GM23338 (cell line): ENCODE measurements at regions not wholly inside any gene's neighbourhood (a gene's known extent, or its start where the extent isn't known, plus 50 kb on each side); places are given as distances from the start of the nearest gene placed in this dataset.

Experiments used
- ATAC-seq: fragments of 200-7000 bp; cut with Tn5 transposase; 3 replicates; pipeline ENCODE4 v1.9.1; 2020
- DNase-seq: peaks from one replicate; pipeline ENCODE4 v3.0.0-alpha.2; 2015; ENCODE audit warnings: low spot score
- H2AFZ ChIP-seq: fragments of 200-600 bp; sonication (generic); 2 replicates; pipeline ENCODE4 v1.8.0; 2016; ENCODE audit warnings: antibody characterized with exemption, mild to moderate bottlenecking, moderate library complexity
- H3F3A ChIP-seq: fragments of 200-600 bp; sonication (generic); replicated peaks from 2 replicates; pipeline ENCODE4 v1.8.0; 2017; ENCODE audit warnings: antibody characterized with exemption, mixed run types, low read depth
- H3K27ac ChIP-seq: fragments of 200-600 bp; sonication (generic); 2 replicates; pipeline ENCODE4 v1.6.1; 2016; ENCODE audit warnings: low read depth
- H3K27me3 ChIP-seq: fragments of 200-600 bp; sonication (generic); 2 replicates; pipeline ENCODE4 v1.8.0; 2016; ENCODE audit warnings: mild to moderate bottlenecking, mixed run types, moderate library complexity; ENCODE audit not compliant: insufficient read depth
- H3K36me3 ChIP-seq: fragments of 200-600 bp; sonication (generic); 2 replicates; pipeline ENCODE4 v1.8.0; 2016; ENCODE audit warnings: mild to moderate bottlenecking; ENCODE audit not compliant: insufficient read depth
- H3K4me1 ChIP-seq: fragments of 200-600 bp; sonication (generic); 2 replicates; pipeline ENCODE4 v1.8.0; 2016; ENCODE audit warnings: mild to moderate bottlenecking, moderate library complexity; ENCODE audit not compliant: insufficient read depth
- H3K4me2 ChIP-seq: fragments of 200-600 bp; sonication (generic); 2 replicates; pipeline ENCODE4 v1.7.1; 2017; ENCODE audit warnings: mixed run types
- H3K4me3 ChIP-seq: fragments of 200-600 bp; sonication (generic); 2 replicates; pipeline ENCODE4 v1.6.1; 2016; ENCODE audit warnings: mixed run types
- H3K79me2 ChIP-seq: fragments of 200-600 bp; sonication (generic); replicated peaks from 2 replicates; pipeline ENCODE4 v1.8.0; 2017; ENCODE audit warnings: mild to moderate bottlenecking; ENCODE audit not compliant: insufficient read depth
- H3K9me2 ChIP-seq: fragments of 200-600 bp; sonication (generic); 2 replicates; pipeline ENCODE4 v1.8.0; 2017; ENCODE audit not compliant: insufficient read depth
- H4K20me1 ChIP-seq: fragments of 200-600 bp; sonication (generic); replicated peaks from 2 replicates; pipeline ENCODE4 v1.8.0; 2017; ENCODE audit warnings: mild to moderate bottlenecking; ENCODE audit not compliant: insufficient read depth
- H3K27ac Mint-ChIP-seq: 2 replicates; pipeline ENCODE4 v1.8.0; 2020; ENCODE audit warnings: inconsistent platforms, mild to moderate bottlenecking, moderate library complexity, mixed read lengths
- H3K27me3 Mint-ChIP-seq: 3 replicates; pipeline ENCODE4 v1.8.0; 2022; ENCODE audit warnings: low read depth, mild to moderate bottlenecking, moderate library complexity, mixed read lengths, inconsistent platforms; ENCODE audit not compliant: insufficient read depth, poor library complexity
- H3K36me3 Mint-ChIP-seq: 3 replicates; pipeline ENCODE4 v1.8.0; 2021; ENCODE audit warnings: low read depth, mild to moderate bottlenecking, inconsistent platforms, moderate library complexity, mixed read lengths
- H3K4me1 Mint-ChIP-seq: 3 replicates; pipeline ENCODE4 v1.8.0; 2020; ENCODE audit warnings: mild to moderate bottlenecking, inconsistent platforms, mixed read lengths
- H3K4me3 Mint-ChIP-seq: 3 replicates; pipeline ENCODE4 v1.8.0; 2021; ENCODE audit warnings: moderate library complexity, mild to moderate bottlenecking, inconsistent platforms, mixed read lengths
- H3K9me3 Mint-ChIP-seq: 3 replicates; pipeline ENCODE4 v1.8.0; 2020; ENCODE audit warnings: moderate library complexity, mild to moderate bottlenecking, inconsistent platforms, mixed read lengths
- CREB1 ChIP-seq: fragments of 250-450 bp; sonication (Bioruptor Pico); IDR thresholded peaks from 2 replicates; pipeline ENCODE4 v1.5.0; 2020; ENCODE audit warnings: low read depth, mild to moderate bottlenecking, moderate library complexity
- CTCF ChIP-seq, 2 experiments: fragments of 200-600 bp in 1 of 2; sonication (generic) in 1 of 2; conservative IDR thresholded peaks; 2 replicates each; pipeline versions ENCODE4 v1.5.1 to v1.6.1; 2016 to 2017; ENCODE audit warnings: antibody characterized with exemption in 2 of 2, low read depth in 2 of 2, mild to moderate bottlenecking in 2 of 2, moderate library complexity in 1 of 2
- ETS1 ChIP-seq: IDR thresholded peaks from 2 replicates; pipeline ENCODE4 v1.6.1; 2016; ENCODE audit warnings: antibody characterized with exemption
- EZH2 ChIP-seq: fragments of 200-600 bp; sonication (generic); IDR thresholded peaks from one replicate; pipeline ENCODE4 v1.8.0; 2017; ENCODE audit warnings: antibody characterized with exemption, mild to moderate bottlenecking, low read depth; ENCODE audit not compliant: unreplicated experiment
- EZH2phosphoT487 ChIP-seq: fragments of 200-600 bp; sonication (generic); IDR thresholded peaks from one replicate; pipeline ENCODE4 v1.8.1; 2018; ENCODE audit warnings: antibody characterized with exemption; ENCODE audit not compliant: unreplicated experiment
- JUNB ChIP-seq: IDR thresholded peaks from one replicate; pipeline ENCODE4 v1.6.1; 2016; ENCODE audit warnings: antibody characterized with exemption; ENCODE audit not compliant: unreplicated experiment
- NANOG ChIP-seq: IDR thresholded peaks from 2 replicates; pipeline ENCODE4 v1.6.1; 2016; ENCODE audit warnings: antibody characterized with exemption, borderline replicate concordance
- POLR2AphosphoS5 ChIP-seq: IDR thresholded peaks from 2 replicates; pipeline ENCODE4 v1.6.1; 2016; ENCODE audit warnings: antibody characterized with exemption, low read depth
- REST ChIP-seq: IDR thresholded peaks from one replicate; pipeline ENCODE4 v1.6.1; 2018; ENCODE audit warnings: antibody characterized with exemption; ENCODE audit not compliant: unreplicated experiment
- STAT1 ChIP-seq: IDR thresholded peaks from one replicate; pipeline ENCODE4 v1.6.1; 2016; ENCODE audit warnings: antibody characterized with exemption; ENCODE audit not compliant: unreplicated experiment
- ZNF114 ChIP-seq: fragments of 250-450 bp; sonication (Bioruptor Pico); IDR thresholded peaks from 2 replicates; pipeline ENCODE4 v1.5.0; 2020; ENCODE audit warnings: mild to moderate bottlenecking, moderate library complexity
- ZNF331 ChIP-seq: fragments of 250-450 bp; sonication (Bioruptor Pico); IDR thresholded peaks from 2 replicates; pipeline ENCODE4 v1.5.0; 2020; ENCODE audit warnings: low read depth, mild to moderate bottlenecking, moderate library complexity

- TF ChIP-seq EZH2phosphoT487, result no peak
- no peak for TF ChIP-seq ETS1
These were observed 1106.4 kb downstream of the SI start (continued) for GRCh38 chr3:163971861-163972260.

- ATAC-seq (no peak), DNase-seq (no peak)
- no peak overlapping the region for H3K4me2 ChIP-seq
- no peaks in the 10 kb centered on the region for H3K4me1 ChIP-seq
- H3K9me2 ChIP-seq, result no peaks in the 10 kb centered on the region; the same call in 1 of the 2 replicates
- TF ChIP-seq REST (no peak), NANOG (no peak)
- no peaks in the 10 kb centered on the region for H3K79me2 ChIP-seq
- H3K36me3 Mint-ChIP-seq, result no peaks in the 10 kb centered on the region
- H3F3A ChIP-seq, result no peaks in the 10 kb centered on the region
- no peak overlapping the region for H2AFZ ChIP-seq
- no peaks in the 10 kb centered on the region for H3K27me3 Mint-ChIP-seq
- no peak overlapping the region for H3K4me3 ChIP-seq
- H3K36me3 ChIP-seq, result no peaks in the 10 kb centered on the region
- H3K9me3 Mint-ChIP-seq, result no peaks in the 10 kb centered on the region
- no peak overlapping the region for H3K4me3 Mint-ChIP-seq
- no peaks in the 10 kb centered on the region for H4K20me1 ChIP-seq
- no peak overlapping the region for H3K27ac ChIP-seq
- no peak overlapping the region for H3K27ac Mint-ChIP-seq
- H3K27me3 ChIP-seq, result no peaks in the 10 kb centered on the region
- H3K4me1 Mint-ChIP-seq, result no peaks in the 10 kb centered on the region
These were observed 1121.2 kb downstream of the SI start for GRCh38 chr3:163957072-163957471.

GRCh38 chr3:163953526-163953925 lies 1124.8 kb downstream of the SI start:
- H3K36me3 ChIP-seq, result no peaks in the 10 kb centered on the region
- H3K4me1 Mint-ChIP-seq, result peaks cover 5% of the 10 kb centered on the region; the same call in 2 of the 3 replicates
- no peak for ATAC-seq
- no peaks in the 10 kb centered on the region for H3F3A ChIP-seq
- no peak overlapping the region for H3K4me3 ChIP-seq
- no peaks in the 10 kb centered on the region for H3K36me3 Mint-ChIP-seq
- H3K27ac Mint-ChIP-seq, result no peak overlapping the region
- H3K27ac ChIP-seq, result no peak overlapping the region
- no peaks in the 10 kb centered on the region for H3K9me3 Mint-ChIP-seq
- no peaks in the 10 kb centered on the region for H3K79me2 ChIP-seq
- no peak overlapping the region for H3K4me2 ChIP-seq
- H3K27me3 Mint-ChIP-seq, result no peaks in the 10 kb centered on the region
- H2AFZ ChIP-seq, result no peak overlapping the region
- H4K20me1 ChIP-seq, result no peaks in the 10 kb centered on the region
- no peak overlapping the region for H3K4me3 Mint-ChIP-seq
- H3K27me3 ChIP-seq, result no peaks in the 10 kb centered on the region
- no peaks in the 10 kb centered on the region for H3K9me2 ChIP-seq
- H3K4me1 ChIP-seq, result no peaks in the 10 kb centered on the region
- DNase-seq, result no peak
- TF ChIP-seq EZH2 (no peak), CTCF (conservative IDR thresholded peaks at IDR 0.05; ENCODE audit: low read depth in 2 of 2) (no peak), NANOG (no peak), CREB1 (no peak), ETS1 (no peak), ZNF114 (CRISPR knock-in tag) (no peak), REST (no peak), JUNB (no peak), POLR2AphosphoS5 (no peak), STAT1 (no peak), ZNF331 (no peak)
